HepG2 (cell line): ENCODE measurements at regions not wholly inside any gene's neighbourhood (a gene's known extent, or its start where the extent isn't known, plus 50 kb on each side); places are given as distances from the start of the nearest gene placed in this dataset.

ENCODE experiments used
- ATAC-seq: fragments of 200-7000 bp; cut with Tn5 transposase; 3 replicates; pipeline ENCODE4 v1.9.1; 2020; ENCODE audit warnings: mild to moderate bottlenecking, moderate library complexity
- BruUV-seq: library from RNA; stranded (reverse); fragments of 400-500 nt; replicated peaks from 2 replicates; lab custom pipeline; 2021; lab: Mats Ljungman, UMichigan
- CTCF ChIA-PET: fragments of 300-600 bp; formaldehyde crosslinking; extraction: SDS; loops from one replicate; lab custom pipeline; 2021; ENCODE audit warnings: low total read pairs, inconsistent platforms, low intra/inter-chr PET ratio; lab: Yijun Ruan, JAX
- POLR2A ChIA-PET: fragments of 350-600 bp; sonication (Branson Sonifier 250); formaldehyde crosslinking; loops from one replicate; lab custom pipeline; 2020; ENCODE audit warnings: antibody characterized with exemption, inconsistent platforms; lab: Yijun Ruan, JAX
- DNase-seq: peaks from one replicate; pipeline ENCODE4 v3.0.0-alpha.2; 2015; ENCODE audit warnings: low spot score
- FAIRE-seq: peaks from 3 replicates; lab custom pipeline; 2011; peaks lifted over from hg19 to GRCh38; lab: Jason Lieb, UNC
- H2AFZ ChIP-seq: one replicate; pipeline ENCODE4 v1.6.1; 2011; ENCODE audit warnings: low read length, inconsistent platforms
- H3K27ac ChIP-seq: fragments of 300-600 bp; 3 replicates; pipeline ENCODE4 v1.8.0; 2011; ENCODE audit warnings: mixed run types, mild to moderate bottlenecking, mixed read lengths, low read length, inconsistent platforms; ENCODE audit not compliant: insufficient read depth; ENCODE audit errors: extremely low read length
- H3K27me3 ChIP-seq, 2 experiments: fragments of 200-600 bp in 1 of 2; 2 replicates in 1 of 2; 3 replicates in 1 of 2; pipeline versions ENCODE4 v1.6.0 to v1.8.0; 2011; ENCODE audit warnings: low read length in 2 of 2, mild to moderate bottlenecking in 2 of 2, moderate library complexity in 2 of 2, inconsistent platforms in 1 of 2; ENCODE audit not compliant: insufficient read depth in 2 of 2, control insufficient read depth in 1 of 2
- H3K36me3 ChIP-seq, 2 experiments: fragments of 200-600 bp in 1 of 2; replicated peaks in 1 of 2; 2 replicates in 1 of 2; 3 replicates in 1 of 2; pipeline versions ENCODE4 v1.5.1 to v1.8.0; 2011; ENCODE audit warnings: low read length in 2 of 2, inconsistent platforms in 1 of 2; ENCODE audit not compliant: insufficient read depth in 2 of 2, control insufficient read depth in 1 of 2
- H3K4me1 ChIP-seq: 2 replicates; pipeline ENCODE4 v1.5.1; 2012; ENCODE audit warnings: low read length, inconsistent platforms; ENCODE audit not compliant: insufficient read depth
- H3K4me2 ChIP-seq: 2 replicates; pipeline ENCODE4 v1.6.0; 2011; ENCODE audit warnings: low read depth, low read length, inconsistent platforms
- H3K4me3 ChIP-seq, 3 experiments: fragments of 200-600 bp in 1 of 3; sonication (generic), shearing (Covaris generic) in 1 of 3; replicated peaks in 1 of 3; 2 replicates each; pipeline ENCODE4 v1.5.1; 2011 to 2016; ENCODE audit warnings: low read length in 3 of 3, inconsistent platforms in 2 of 3, low read depth in 2 of 3, mild to moderate bottlenecking in 2 of 3, control low read depth in 1 of 3, mixed read lengths in 1 of 3; ENCODE audit not compliant: insufficient read depth in 1 of 3
- H3K79me2 ChIP-seq: one replicate; pipeline ENCODE4 v1.6.1; 2011; ENCODE audit warnings: low read length, inconsistent platforms; ENCODE audit not compliant: insufficient read depth
- H3K9ac ChIP-seq: 2 replicates; pipeline ENCODE4 v1.6.0; 2011; ENCODE audit warnings: mild to moderate bottlenecking, low read depth, low read length, inconsistent platforms; ENCODE audit not compliant: insufficient read depth
- H3K9me3 ChIP-seq: 2 replicates; pipeline ENCODE4 v1.5.1; 2012; ENCODE audit warnings: mild to moderate bottlenecking, low read length
- H4K20me1 ChIP-seq: 2 replicates; pipeline ENCODE4 v1.6.0; 2011; ENCODE audit warnings: inconsistent platforms, mild to moderate bottlenecking, low read length, moderate library complexity; ENCODE audit not compliant: insufficient read depth
- CSRNP2 ChIP-seq: sonication (generic); formaldehyde crosslinking; conservative IDR thresholded peaks from 2 replicates; pipeline ENCODE4 v1.8.0; 2022; ENCODE audit warnings: low read depth, missing genetic modification reagents
- FOXA1 ChIP-seq, 2 experiments: fragments of 450-650 bp in 1 of 2; sonication (generic) in 1 of 2; formaldehyde crosslinking in 1 of 2; IDR thresholded peaks; 2 replicates each; pipeline versions ENCODE4 v1.4.0 to v1.6.1; 2016 to 2020; ENCODE audit warnings: missing genetic modification reagents in 1 of 2
- HOXA7 ChIP-seq: sonication (generic); formaldehyde crosslinking; IDR thresholded peaks from 2 replicates; pipeline ENCODE4 v1.8.1; 2022; ENCODE audit warnings: mild to moderate bottlenecking, missing genetic modification reagents, moderate library complexity
- KDM6A ChIP-seq: IDR thresholded peaks from 2 replicates; pipeline ENCODE4 v1.6.1; 2016; ENCODE audit warnings: low read depth
- RFXANK ChIP-seq: IDR thresholded peaks from 2 replicates; pipeline ENCODE4 v1.6.1; 2016
- SOX6 ChIP-seq, 2 experiments: fragments of 450-650 bp in 1 of 2; sonication (generic) in 1 of 2; formaldehyde crosslinking in 1 of 2; IDR thresholded peaks; 2 replicates each; pipeline versions ENCODE4 v1.4.0 to v1.6.1; 2017 to 2020; ENCODE audit warnings: antibody characterized with exemption in 1 of 2, mild to moderate bottlenecking in 1 of 2, missing genetic modification reagents in 1 of 2
- ZBTB3 ChIP-seq: sonication (generic); formaldehyde crosslinking; IDR thresholded peaks from 2 replicates; pipeline ENCODE4 v1.4.0; 2020; ENCODE audit warnings: low read depth, mild to moderate bottlenecking, moderate library complexity, missing genetic modification reagents, borderline replicate concordance
- ZMYM3 ChIP-seq: sonication (generic); formaldehyde crosslinking; IDR thresholded peaks from 2 replicates; pipeline ENCODE4 v1.5.1; 2020; ENCODE audit warnings: mild to moderate bottlenecking, missing genetic modification reagents
- ZNF44 ChIP-seq: sonication (generic); formaldehyde crosslinking; IDR thresholded peaks from 2 replicates; pipeline ENCODE4 v1.5.1; 2020; ENCODE audit warnings: mild to moderate bottlenecking, missing genetic modification reagents
- ZNF619 ChIP-seq: sonication (generic); formaldehyde crosslinking; IDR thresholded peaks from 2 replicates; pipeline ENCODE4 v1.4.0; 2020; ENCODE audit warnings: mild to moderate bottlenecking, missing genetic modification reagents
- ZNF644 ChIP-seq: IDR thresholded peaks from 2 replicates; pipeline ENCODE4 v1.6.1; 2016; ENCODE audit warnings: low read depth
- ZNF672 ChIP-seq: sonication (generic); formaldehyde crosslinking; IDR thresholded peaks from 2 replicates; pipeline ENCODE4 v1.8.1; 2022; ENCODE audit warnings: missing genetic modification reagents
- ZNF891 ChIP-seq: sonication (generic); formaldehyde crosslinking; IDR thresholded peaks from 2 replicates; pipeline ENCODE4 v1.5.0; 2020; ENCODE audit warnings: mild to moderate bottlenecking, missing genetic modification reagents
- WGBS: methylation state at CpG from one replicate; pipeline ENCODE4 v1.1.6; 2017; ENCODE audit warnings: low lambda C conversion rate; 5-methylcytosine and 5-hydroxymethylcytosine counted together
- in situ Hi-C: cut with HindIII; loops from 2 replicates; pipeline ENCODE4 v1.10.0; 2017; ENCODE audit warnings: low pct_unique_long_range_greater_than_20kb; ENCODE audit not compliant: extremely low pct_ligation_motif_present
- intact Hi-C: fragments of 100-400 bp; cut with micrococcal nuclease; formaldehyde crosslinking; loops from one replicate; pipeline ENCODE4 v1.10.0; 2022; ENCODE audit not compliant: unreplicated experiment
- TF ChIP-seq, protein P1 (sequence below): sonication (generic); formaldehyde crosslinking; IDR thresholded peaks from 2 replicates; pipeline ENCODE4 v1.5.0; 2020; ENCODE audit warnings: mild to moderate bottlenecking, missing genetic modification reagents
- TF ChIP-seq, protein P2 (sequence below): sonication (generic); formaldehyde crosslinking; IDR thresholded peaks from 2 replicates; pipeline ENCODE4 v1.5.0; 2020; ENCODE audit warnings: missing genetic modification reagents
- TF ChIP-seq, protein P3 (sequence below): sonication (generic); formaldehyde crosslinking; IDR thresholded peaks from 2 replicates; pipeline ENCODE4 v1.8.0; 2022; ENCODE audit warnings: missing genetic modification reagents, mild to moderate bottlenecking, inconsistent platforms, borderline replicate concordance

GRCh38 chrX:1103360-1103759 lies 109.1 kb downstream of the CRLF2 start:
- no peaks in the 10 kb centered on the region for H3K79me2 ChIP-seq
- ChIA-PET CTCF (no interaction called here), POLR2A (no interaction called here)
- H3K9ac ChIP-seq, result no peak overlapping the region
- H3K27me3 ChIP-seq, result no peaks in the 10 kb centered on the region
- WGBS, result 12% methylated on average over 4 of the region's 4 CpGs
- ATAC-seq (no peak), DNase-seq (no peak), FAIRE-seq (no peak)
- no peaks in the 10 kb centered on the region for H3K4me1 ChIP-seq
- H3K4me3 ChIP-seq, result no peak overlapping the region
- no peaks in the 10 kb centered on the region for H3K9me3 ChIP-seq
- no peaks in the 10 kb centered on the region for H3K36me3 ChIP-seq
- no TSS peak for BruUV-seq
- intact Hi-C loops (no loop called here), in situ Hi-C loops (no loop called here)
- no peaks in the 10 kb centered on the region for H4K20me1 ChIP-seq
- TF ChIP-seq ZBTB3 (CRISPR knock-in tag) (no peak), SOX6 (IDR thresholded peaks at IDR 0.05) (no peak), SOX6 (CRISPR knock-in tag; IDR thresholded peaks at IDR 0.05) (no peak), ZNF44 (CRISPR knock-in tag) (no peak), ZNF619 (CRISPR knock-in tag) (no peak), ZMYM3 (CRISPR knock-in tag) (no peak), FOXA1 (IDR thresholded peaks at IDR 0.05) (no peak), FOXA1 (CRISPR knock-in tag; IDR thresholded peaks at IDR 0.05) (no peak), HOXA7 (CRISPR knock-in tag) (no peak), ZNF891 (CRISPR knock-in tag) (no peak), ZNF672 (CRISPR knock-in tag) (no peak), CSRNP2 (CRISPR knock-in tag) (no peak), KDM6A (no peak), RFXANK (CRISPR knock-in tag) (no peak), ZNF644 (no peak)
- TF ChIP-seq, protein P1, sequence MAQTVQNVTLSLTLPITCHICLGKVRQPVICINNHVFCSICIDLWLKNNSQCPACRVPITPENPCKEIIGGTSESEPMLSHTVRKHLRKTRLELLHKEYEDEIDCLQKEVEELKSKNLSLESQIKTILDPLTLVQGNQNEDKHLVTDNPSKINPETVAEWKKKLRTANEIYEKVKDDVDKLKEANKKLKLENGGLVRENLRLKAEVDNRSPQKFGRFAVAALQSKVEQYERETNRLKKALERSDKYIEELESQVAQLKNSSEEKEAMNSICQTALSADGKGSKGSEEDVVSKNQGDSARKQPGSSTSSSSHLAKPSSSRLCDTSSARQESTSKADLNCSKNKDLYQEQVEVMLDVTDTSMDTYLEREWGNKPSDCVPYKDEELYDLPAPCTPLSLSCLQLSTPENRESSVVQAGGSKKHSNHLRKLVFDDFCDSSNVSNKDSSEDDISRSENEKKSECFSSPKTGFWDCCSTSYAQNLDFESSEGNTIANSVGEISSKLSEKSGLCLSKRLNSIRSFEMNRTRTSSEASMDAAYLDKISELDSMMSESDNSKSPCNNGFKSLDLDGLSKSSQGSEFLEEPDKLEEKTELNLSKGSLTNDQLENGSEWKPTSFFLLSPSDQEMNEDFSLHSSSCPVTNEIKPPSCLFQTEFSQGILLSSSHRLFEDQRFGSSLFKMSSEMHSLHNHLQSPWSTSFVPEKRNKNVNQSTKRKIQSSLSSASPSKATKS (CRISPR knock-in tag), result no peak
- TF ChIP-seq, protein P2, sequence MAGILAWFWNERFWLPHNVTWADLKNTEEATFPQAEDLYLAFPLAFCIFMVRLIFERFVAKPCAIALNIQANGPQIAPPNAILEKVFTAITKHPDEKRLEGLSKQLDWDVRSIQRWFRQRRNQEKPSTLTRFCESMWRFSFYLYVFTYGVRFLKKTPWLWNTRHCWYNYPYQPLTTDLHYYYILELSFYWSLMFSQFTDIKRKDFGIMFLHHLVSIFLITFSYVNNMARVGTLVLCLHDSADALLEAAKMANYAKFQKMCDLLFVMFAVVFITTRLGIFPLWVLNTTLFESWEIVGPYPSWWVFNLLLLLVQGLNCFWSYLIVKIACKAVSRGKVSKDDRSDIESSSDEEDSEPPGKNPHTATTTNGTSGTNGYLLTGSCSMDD (CRISPR knock-in tag), result no peak
- TF ChIP-seq, protein P3, sequence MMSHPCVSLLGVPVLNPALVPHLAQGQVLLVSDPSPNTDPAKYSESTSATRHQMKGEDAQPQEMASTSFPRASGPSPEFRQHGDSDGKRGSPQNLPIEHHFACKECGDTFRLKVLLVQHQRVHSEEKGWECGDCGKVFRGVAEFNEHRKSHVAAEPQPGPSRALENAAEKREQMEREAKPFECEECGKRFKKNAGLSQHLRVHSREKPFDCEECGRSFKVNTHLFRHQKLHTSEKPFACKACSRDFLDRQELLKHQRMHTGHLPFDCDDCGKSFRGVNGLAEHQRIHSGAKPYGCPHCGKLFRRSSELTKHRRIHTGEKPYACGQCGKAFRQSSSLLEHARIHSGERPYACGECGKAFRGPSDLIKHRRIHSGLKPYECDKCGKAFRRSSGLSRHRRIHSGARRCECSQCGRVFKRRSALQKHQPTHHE, result no peak
- no peak overlapping the region for H2AFZ ChIP-seq
- no peak overlapping the region for H3K4me2 ChIP-seq
- no peak overlapping the region for H3K27ac ChIP-seq
